ENCODE measurements at regions not wholly inside any gene's neighbourhood (a gene's known extent, or its start where the extent isn't known, plus 50 kb on each side); places are given as distances from the start of the nearest gene placed in this dataset.

DNA sequence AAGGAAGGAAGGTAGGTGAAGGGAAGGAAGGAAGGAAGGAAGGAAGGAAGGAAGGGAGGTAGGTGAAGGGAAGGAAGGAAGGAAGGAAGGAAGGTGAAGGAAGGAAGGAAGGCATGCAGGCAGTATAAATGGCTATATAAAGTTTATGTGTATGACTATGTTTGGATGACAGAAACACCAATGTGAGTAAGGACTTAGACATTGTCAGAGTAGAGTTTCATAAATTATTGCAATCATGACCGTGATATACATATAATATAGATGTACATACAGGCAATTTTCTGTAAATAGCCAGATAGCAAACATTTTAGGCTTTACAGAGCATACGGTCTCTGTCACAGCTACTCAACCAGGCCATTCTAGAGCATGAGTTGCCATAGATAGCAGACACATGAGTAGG, 133.8 kb upstream of the AKR1E2 start:
- Histone ChIP-seq H3K9me3 (no peaks in the 10 kb centered on the region), H3K27me3 (no peaks in the 10 kb centered on the region), H3K36me3 (no peaks in the 10 kb centered on the region), H3K4me1 (peaks cover 18% of the 10 kb centered on the region), H3K27ac (no peak overlapping the region), H3K4me3 (no peak overlapping the region)
- DNase-seq (ENCODE audit: low spot score in 2 of 2): no peak
- TF ChIP-seq, protein P1, sequence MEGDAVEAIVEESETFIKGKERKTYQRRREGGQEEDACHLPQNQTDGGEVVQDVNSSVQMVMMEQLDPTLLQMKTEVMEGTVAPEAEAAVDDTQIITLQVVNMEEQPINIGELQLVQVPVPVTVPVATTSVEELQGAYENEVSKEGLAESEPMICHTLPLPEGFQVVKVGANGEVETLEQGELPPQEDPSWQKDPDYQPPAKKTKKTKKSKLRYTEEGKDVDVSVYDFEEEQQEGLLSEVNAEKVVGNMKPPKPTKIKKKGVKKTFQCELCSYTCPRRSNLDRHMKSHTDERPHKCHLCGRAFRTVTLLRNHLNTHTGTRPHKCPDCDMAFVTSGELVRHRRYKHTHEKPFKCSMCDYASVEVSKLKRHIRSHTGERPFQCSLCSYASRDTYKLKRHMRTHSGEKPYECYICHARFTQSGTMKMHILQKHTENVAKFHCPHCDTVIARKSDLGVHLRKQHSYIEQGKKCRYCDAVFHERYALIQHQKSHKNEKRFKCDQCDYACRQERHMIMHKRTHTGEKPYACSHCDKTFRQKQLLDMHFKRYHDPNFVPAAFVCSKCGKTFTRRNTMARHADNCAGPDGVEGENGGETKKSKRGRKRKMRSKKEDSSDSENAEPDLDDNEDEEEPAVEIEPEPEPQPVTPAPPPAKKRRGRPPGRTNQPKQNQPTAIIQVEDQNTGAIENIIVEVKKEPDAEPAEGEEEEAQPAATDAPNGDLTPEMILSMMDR (IDR thresholded peaks at IDR 0.05): no peak
- TF ChIP-seq POLR2AphosphoS5 (IDR thresholded peaks at IDR 0.05): no peak
- no peak for TF ChIP-seq EP300 (IDR thresholded peaks at IDR 0.05)
- TF ChIP-seq POLR2A (IDR thresholded peaks at IDR 0.05): no peak
- 93% methylated on average over 2 of the region's 2 CpGs for WGBS

DNA sequence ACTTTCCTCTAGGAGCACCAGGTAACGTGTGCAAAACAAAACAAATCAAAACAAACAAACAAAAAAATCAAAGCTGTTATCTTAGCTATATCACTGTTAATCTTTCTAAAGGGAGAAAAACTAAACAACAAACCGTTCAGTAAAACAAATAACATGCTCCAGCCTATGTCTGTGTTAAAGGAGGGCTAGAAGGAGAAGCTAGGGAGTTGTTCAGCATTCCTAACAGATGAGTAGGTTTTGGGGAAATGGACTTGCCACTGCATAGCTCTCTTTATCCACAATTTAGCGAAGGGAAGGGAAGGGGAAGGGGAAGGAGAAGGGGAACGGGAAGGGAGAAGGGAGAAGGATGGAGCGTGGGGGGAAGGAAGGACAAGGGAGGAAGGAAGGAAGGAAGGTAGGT, 134.2 kb upstream of the AKR1E2 start:
- H3K27me3 ChIP-seq: no peaks in the 10 kb centered on the region
- H3K9me3 ChIP-seq: no peaks in the 10 kb centered on the region
- WGBS: 59% methylated on average over 3 of the region's 5 CpGs
- no peak overlapping the region for H3K27ac ChIP-seq
- no peaks in the 10 kb centered on the region for H3K36me3 ChIP-seq
- no peak overlapping the region for H3K4me3 ChIP-seq
- peaks cover 22% of the 10 kb centered on the region for H3K4me1 ChIP-seq
- no peak for DNase-seq (ENCODE audit: low spot score in 2 of 2)
- TF ChIP-seq, protein P1 (IDR thresholded peaks at IDR 0.05): no peak
- no peak for TF ChIP-seq POLR2AphosphoS5 (IDR thresholded peaks at IDR 0.05)
- no peak for TF ChIP-seq POLR2A (IDR thresholded peaks at IDR 0.05)
- TF ChIP-seq EP300 (IDR thresholded peaks at IDR 0.05): no peak

DNA sequence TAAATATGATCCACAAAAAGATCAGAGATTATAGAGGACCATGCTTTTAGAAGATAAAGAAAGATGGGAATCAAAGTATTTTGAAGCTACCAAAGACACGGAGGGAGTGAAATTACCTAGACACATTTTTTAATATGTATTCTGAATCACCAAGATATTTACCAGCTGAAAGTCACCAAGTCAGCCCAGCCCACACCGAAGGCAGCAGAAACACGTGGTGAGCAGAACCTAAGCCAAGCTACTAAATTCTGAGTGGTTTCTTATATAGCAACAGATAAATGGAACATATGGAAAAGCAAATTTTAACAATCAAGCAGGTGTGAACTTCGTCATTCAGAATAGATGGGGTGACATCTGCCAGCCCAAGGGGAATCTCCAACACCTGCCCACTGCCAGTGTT, 134.7 kb upstream of the AKR1E2 start:
- Histone ChIP-seq H3K4me3 (no peak overlapping the region), H3K4me1 (peaks cover 24% of the 10 kb centered on the region), H3K27me3 (no peaks in the 10 kb centered on the region), H3K36me3 (no peaks in the 10 kb centered on the region), H3K9me3 (no peaks in the 10 kb centered on the region), H3K27ac (no peak overlapping the region)
- 42% methylated on average over 4 of the region's 4 CpGs for WGBS
- no peak for DNase-seq (ENCODE audit: low spot score in 2 of 2)
- TF ChIP-seq EP300 (IDR thresholded peaks at IDR 0.05): no peak
- TF ChIP-seq, protein P1 (IDR thresholded peaks at IDR 0.05): no peak
- TF ChIP-seq POLR2AphosphoS5 (IDR thresholded peaks at IDR 0.05): no peak
- TF ChIP-seq POLR2A (IDR thresholded peaks at IDR 0.05): no peak

DNA sequence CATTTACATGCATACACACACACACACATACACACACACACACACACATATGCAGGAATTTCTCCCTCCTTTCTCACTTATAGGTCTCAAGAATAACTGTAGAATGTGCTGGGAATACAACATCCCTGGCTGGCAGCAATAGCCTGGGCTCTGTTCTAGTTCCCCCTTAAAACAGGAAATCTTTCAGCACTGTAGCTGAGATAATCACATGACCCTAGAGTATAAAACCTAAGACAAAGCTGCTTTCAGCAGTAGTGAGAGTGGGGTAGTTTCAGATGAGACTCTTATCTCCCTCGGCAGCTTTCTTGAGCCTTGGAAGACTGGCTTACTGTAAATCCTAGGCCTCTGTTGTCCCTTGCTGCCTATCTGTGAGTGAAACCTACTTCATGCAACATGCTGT, 137.4 kb upstream of the AKR1E2 start:
- no peak overlapping the region for H3K4me3 ChIP-seq
- DNase-seq (ENCODE audit: low spot score in 2 of 2): no peak
- H3K27ac ChIP-seq: no peak overlapping the region
- TF ChIP-seq EP300 (IDR thresholded peaks at IDR 0.05) (no peak), POLR2AphosphoS5 (IDR thresholded peaks at IDR 0.05) (no peak), POLR2A (IDR thresholded peaks at IDR 0.05) (no peak)
- TF ChIP-seq, protein P1 (IDR thresholded peaks at IDR 0.05): no peak
- 71% methylated on average over 1 of the region's 1 CpG for WGBS
- no peaks in the 10 kb centered on the region for H3K9me3 ChIP-seq
- no peaks in the 10 kb centered on the region for H3K36me3 ChIP-seq
- H3K4me1 ChIP-seq: peaks cover 33% of the 10 kb centered on the region
- no peaks in the 10 kb centered on the region for H3K27me3 ChIP-seq

DNA sequence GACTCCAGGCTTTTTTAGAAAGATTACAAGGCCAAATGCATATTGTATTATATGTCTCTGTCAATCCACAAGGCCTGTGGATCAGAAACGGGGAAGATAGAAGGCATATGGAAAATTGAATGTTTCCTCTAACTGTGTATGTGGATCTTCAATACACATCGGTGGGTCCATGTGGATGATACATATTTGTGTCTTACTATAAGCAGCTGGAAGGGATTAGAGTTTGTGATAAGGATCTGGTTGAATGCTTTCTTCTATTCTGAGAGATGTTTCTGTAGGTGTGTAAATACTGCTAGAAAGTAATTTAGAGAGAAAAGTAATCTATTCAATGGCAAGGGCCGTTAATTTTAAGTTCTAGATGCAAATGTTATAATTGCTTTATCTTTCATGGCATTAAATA, 137.8 kb upstream of the AKR1E2 start:
- DNase-seq (ENCODE audit: low spot score in 2 of 2): no peak
- Histone ChIP-seq H3K27me3 (no peaks in the 10 kb centered on the region), H3K4me3 (no peak overlapping the region), H3K4me1 (peaks cover 33% of the 10 kb centered on the region), H3K9me3 (no peaks in the 10 kb centered on the region), H3K36me3 (no peaks in the 10 kb centered on the region), H3K27ac (no peak overlapping the region)
- WGBS: 55% methylated on average over 3 of the region's 3 CpGs
- no peak for TF ChIP-seq EP300 (IDR thresholded peaks at IDR 0.05)
- TF ChIP-seq, protein P1 (IDR thresholded peaks at IDR 0.05): no peak
- TF ChIP-seq POLR2AphosphoS5 (IDR thresholded peaks at IDR 0.05): no peak
